ENCODE measurements at regions not wholly inside any gene's neighbourhood (a gene's known extent, or its start where the extent isn't known, plus 50 kb on each side); places are given as distances from the start of the nearest gene placed in this dataset.

DNA sequence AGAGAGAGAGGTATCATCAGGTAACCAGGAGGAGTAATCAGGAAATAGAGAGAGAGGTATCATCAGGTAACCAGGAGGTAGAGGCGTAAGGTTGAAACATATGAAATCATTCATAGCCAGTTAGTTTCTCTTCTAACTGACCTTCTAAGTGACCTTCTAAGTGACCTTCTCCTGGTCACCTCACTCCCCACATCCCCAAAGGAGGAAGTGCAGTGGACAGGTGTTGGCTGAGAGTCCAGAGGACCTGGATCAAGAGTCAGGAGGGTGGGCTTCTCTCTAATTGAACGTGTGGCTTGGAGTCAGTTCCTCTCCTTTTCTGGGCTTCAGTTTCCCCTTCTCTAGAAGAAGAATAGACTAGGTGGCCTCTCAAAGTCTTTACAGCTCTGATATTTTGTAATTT, 121.3 kb upstream of the DLG1 start:
- no peak overlapping the region for H3K4me2 ChIP-seq (ENCODE audit: insufficient read depth in 1 of 2, low read depth in 2 of 2, low read length in 2 of 2)
- H4K8ac ChIP-seq (ENCODE audit: extremely low read depth, insufficient read depth, low read length): no peak overlapping the region
- H2BK5ac ChIP-seq (ENCODE audit: low read depth, low read length): no peak overlapping the region
- H2AK5ac ChIP-seq (ENCODE audit: low read depth, low read length): no peak overlapping the region
- no peak overlapping the region; the same call in 1 of the 2 replicates for H2AFZ ChIP-seq (ENCODE audit: low read length)
- no peaks in the 10 kb centered on the region for H3K79me2 ChIP-seq (ENCODE audit: control insufficient read depth in 1 of 2, insufficient read depth in 2 of 2, low read length in 2 of 2)
- H4K5ac ChIP-seq (ENCODE audit: insufficient read length, low read depth, low read length): no peak overlapping the region
- H2BK20ac ChIP-seq (ENCODE audit: low read length): no peak overlapping the region
- 74% methylated on average over 2 of the region's 2 CpGs; no CpG with 5 or more reads in 1 of the 2 experiments for WGBS, 2 experiments (ENCODE audit: extremely low coverage in 1 of 2, insufficient coverage in 1 of 2, insufficient read length in 1 of 2, insufficient replicate concordance in 2 of 2, low coverage in 1 of 2, low lambda C conversion rate in 2 of 2, missing lambda C conversion rate in 1 of 2)
- no peaks in the 10 kb centered on the region for H3K9me3 ChIP-seq (ENCODE audit: insufficient read depth in 2 of 2, low read depth in 1 of 2, low read length in 1 of 2)
- no peak overlapping the region for H3K14ac ChIP-seq (ENCODE audit: insufficient read length)
- FAIRE-seq (no peak), DNase-seq (ENCODE audit: low read depth in 1 of 2, low spot score in 2 of 2) (no peak)
- no peak overlapping the region for H2BK12ac ChIP-seq (ENCODE audit: low read depth, low read length)
- no peak overlapping the region for H3K18ac ChIP-seq (ENCODE audit: extremely low read depth, low read length)
- no peaks in the 10 kb centered on the region for H3K23me2 ChIP-seq (ENCODE audit: low read depth, low read length)
- no peak overlapping the region for H3K9ac ChIP-seq (replicated peaks in 1 of 4; ENCODE audit: extremely low read depth in 1 of 4, low read depth in 3 of 4, low read length in 3 of 4)
- H3K4me3 ChIP-seq (ENCODE audit: extremely low read depth in 1 of 4, insufficient read depth in 2 of 4, low read depth in 3 of 4, low read length in 4 of 4): no peak overlapping the region
- no peak overlapping the region for H2BK120ac ChIP-seq (replicated peaks; ENCODE audit: low read depth, low read length)
- H3K4me1 ChIP-seq (replicated peaks in 1 of 4; ENCODE audit: control insufficient read depth in 3 of 4, insufficient read depth in 4 of 4, low read length in 3 of 4): peaks cover 0 to 6% (median 3%) of the 10 kb centered on the region in 4 experiments; a peak in 5 of 7 replicates
- no peaks in the 10 kb centered on the region for H3K36me3 ChIP-seq (ENCODE audit: control insufficient read depth in 2 of 4, insufficient read depth in 4 of 4, low read length in 3 of 4)
- H2BK15ac ChIP-seq (ENCODE audit: low read length): no peak overlapping the region
- TF ChIP-seq CHD1 (IDR thresholded peaks at IDR 0.05; ENCODE audit: low read depth, low read length) (no peak), FOSL1 (IDR thresholded peaks at IDR 0.05; ENCODE audit: insufficient read depth, low read depth, low read length) (no peak), ASH2L (IDR thresholded peaks at IDR 0.05; ENCODE audit: low read length) (no peak)
- ChIA-PET POLR2A (ENCODE audit: partially characterized antibody) (no interaction called here), CTCF (ENCODE audit: partially characterized antibody) (no interaction called here)
- no peaks in the 10 kb centered on the region for H3K79me1 ChIP-seq (ENCODE audit: low read depth, low read length)
- H3K23ac ChIP-seq (ENCODE audit: insufficient read length): no peak overlapping the region
- no peak overlapping the region for H3K4ac ChIP-seq (replicated peaks; ENCODE audit: insufficient read length, low read depth, low read length)
- no peak overlapping the region for H3K56ac ChIP-seq (replicated peaks; ENCODE audit: insufficient read length, low read depth, low read length)
- no peaks in the 10 kb centered on the region for H3K27me3 ChIP-seq (replicated peaks in 1 of 4; ENCODE audit: control insufficient read depth in 3 of 4, extremely low read depth in 1 of 4, insufficient read depth in 3 of 4, low read length in 3 of 4)
- H4K20me1 ChIP-seq (replicated peaks in 1 of 2; ENCODE audit: control insufficient read depth in 1 of 2, insufficient read depth in 2 of 2, low read length in 2 of 2): no peaks in the 10 kb centered on the region
- no peak overlapping the region for H3K27ac ChIP-seq (ENCODE audit: low read depth, low read length)
- no peak overlapping the region for H4K91ac ChIP-seq (replicated peaks; ENCODE audit: insufficient read length, low read length)

Measured in H1 (cell line).